H1 (cell line): ENCODE measurements at regions not wholly inside any gene's neighbourhood (a gene's known extent, or its start where the extent isn't known, plus 50 kb on each side); places are given as distances from the start of the nearest gene placed in this dataset.
A peak's percentile ranks its signal among the peaks of the same experiment; 100 is the strongest.

ENCODE experiments used
- CTCF ChIA-PET: fragments of 300-600 bp; sonication (Branson Sonifier 250); formaldehyde crosslinking; loops from one replicate; lab custom pipeline; 2021; ENCODE audit not compliant: partially characterized antibody; lab: Charles Lee
- POLR2A ChIA-PET: fragments of 300-600 bp; sonication (Branson Sonifier 250); formaldehyde crosslinking; loops from one replicate; lab custom pipeline; 2021; ENCODE audit warnings: inconsistent platforms; ENCODE audit not compliant: partially characterized antibody; lab: Charles Lee
- DNase-seq, 2 experiments: peaks; one replicate each; pipeline versions ENCODE4 v3.0.0 to v3.0.0-alpha.2; 2010 to 2022; ENCODE audit warnings: low spot score in 2 of 2, low read depth in 1 of 2, mixed read lengths in 1 of 2
- FAIRE-seq: peaks from 2 replicates; lab custom pipeline; 2011; peaks lifted over from hg19 to GRCh38; lab: Jason Lieb, UNC
- H2AFZ ChIP-seq: 2 replicates; pipeline ENCODE4 v1.8.1; 2012; ENCODE audit warnings: low read length, inconsistent platforms
- H2AK5ac ChIP-seq: 2 replicates; pipeline ENCODE4 v1.6.1; 2013; ENCODE audit warnings: low read depth, low read length
- H2BK120ac ChIP-seq: replicated peaks from 2 replicates; pipeline ENCODE3; 2013; ENCODE audit warnings: low read depth, low read length, inconsistent platforms
- H2BK12ac ChIP-seq: 2 replicates; pipeline ENCODE4 v1.6.1; 2013; ENCODE audit warnings: low read depth, low read length
- H2BK15ac ChIP-seq: 2 replicates; pipeline ENCODE4 v1.6.1; 2013; ENCODE audit warnings: low read length
- H2BK20ac ChIP-seq: 2 replicates; pipeline ENCODE4 v1.6.1; 2013; ENCODE audit warnings: low read length
- H2BK5ac ChIP-seq: 2 replicates; pipeline ENCODE4 v1.6.1; 2013; ENCODE audit warnings: low read depth, low read length
- H3K14ac ChIP-seq: 2 replicates; pipeline ENCODE4 v1.6.1; 2013; ENCODE audit warnings: inconsistent platforms; ENCODE audit not compliant: insufficient read length
- H3K18ac ChIP-seq: 2 replicates; pipeline ENCODE4 v1.6.1; 2013; ENCODE audit warnings: low read length; ENCODE audit errors: extremely low read depth
- H3K23ac ChIP-seq: 2 replicates; pipeline ENCODE4 v1.6.1; 2013; ENCODE audit warnings: inconsistent platforms; ENCODE audit not compliant: insufficient read length
- H3K23me2 ChIP-seq: 2 replicates; pipeline ENCODE4 v1.6.1; 2013; ENCODE audit warnings: low read depth, low read length
- H3K27ac ChIP-seq: 2 replicates; pipeline ENCODE4 v1.6.1; 2011; ENCODE audit warnings: low read depth, low read length, inconsistent platforms
- H3K27me3 ChIP-seq, 4 experiments: replicated peaks in 1 of 4; 1 replicate in 1 of 4; 2 replicates in 3 of 4; pipeline versions ENCODE4 v1.6.1 to v1.8.1; 2011 to 2013; ENCODE audit warnings: low read length in 3 of 4, mild to moderate bottlenecking in 3 of 4, inconsistent platforms in 2 of 4, mixed read lengths in 2 of 4, moderate library complexity in 1 of 4; ENCODE audit not compliant: control insufficient read depth in 3 of 4, insufficient read depth in 3 of 4; ENCODE audit errors: extremely low read depth in 1 of 4
- H3K36me3 ChIP-seq, 4 experiments: 2 replicates each; pipeline versions ENCODE4 v1.6.1 to v1.8.1; 2011 to 2013; ENCODE audit warnings: mild to moderate bottlenecking in 4 of 4, low read length in 3 of 4, moderate library complexity in 2 of 4, control low read depth in 1 of 4, inconsistent platforms in 1 of 4; ENCODE audit not compliant: insufficient read depth in 4 of 4, control insufficient read depth in 2 of 4
- H3K4ac ChIP-seq: replicated peaks from 2 replicates; pipeline ENCODE3; 2013; ENCODE audit warnings: low read length, low read depth, mixed read lengths, inconsistent platforms; ENCODE audit not compliant: insufficient read length
- H3K4me1 ChIP-seq, 4 experiments: replicated peaks in 1 of 4; 1 replicate in 1 of 4; 2 replicates in 3 of 4; pipeline versions ENCODE4 v1.6.1 to v1.8.1; 2011 to 2013; ENCODE audit warnings: low read length in 3 of 4, inconsistent platforms in 2 of 4, mixed read lengths in 1 of 4; ENCODE audit not compliant: insufficient read depth in 4 of 4, control insufficient read depth in 3 of 4
- H3K4me2 ChIP-seq, 2 experiments: 2 replicates each; pipeline versions ENCODE4 v1.6.1 to v1.8.1; 2011 to 2013; ENCODE audit warnings: low read depth in 2 of 2, low read length in 2 of 2, control low read depth in 1 of 2, inconsistent platforms in 1 of 2, mild to moderate bottlenecking in 1 of 2; ENCODE audit not compliant: insufficient read depth in 1 of 2
- H3K4me3 ChIP-seq, 4 experiments: fragments of 200-600, 300-600 bp in 1 of 4; sonication (generic), shearing (Covaris generic), sonication (Bioruptor Twin) in 1 of 4; 2 replicates each; pipeline versions ENCODE4 v1.5.1 to v1.8.1; 2011 to 2016; ENCODE audit warnings: low read length in 4 of 4, low read depth in 3 of 4, control low read depth in 2 of 4, inconsistent platforms in 2 of 4, mild to moderate bottlenecking in 2 of 4, mixed read lengths in 1 of 4, moderate library complexity in 1 of 4; ENCODE audit not compliant: insufficient read depth in 2 of 4; ENCODE audit errors: extremely low read depth in 1 of 4
- H3K56ac ChIP-seq: replicated peaks from 2 replicates; pipeline ENCODE3; 2013; ENCODE audit warnings: low read depth, mild to moderate bottlenecking, mixed read lengths, low read length, inconsistent platforms; ENCODE audit not compliant: insufficient read length
- H3K79me1 ChIP-seq: 2 replicates; pipeline ENCODE4 v1.6.1; 2013; ENCODE audit warnings: low read depth, low read length, control low read depth
- H3K79me2 ChIP-seq, 2 experiments: 2 replicates each; pipeline versions ENCODE4 v1.6.1 to v1.8.1; 2012 to 2013; ENCODE audit warnings: low read length in 2 of 2, mild to moderate bottlenecking in 2 of 2, inconsistent platforms in 1 of 2; ENCODE audit not compliant: insufficient read depth in 2 of 2, control insufficient read depth in 1 of 2
- H3K9ac ChIP-seq, 4 experiments: replicated peaks in 1 of 4; 1 replicate in 1 of 4; 2 replicates in 3 of 4; pipeline versions ENCODE4 v1.6.1 to v1.8.1; 2011 to 2013; ENCODE audit warnings: low read depth in 3 of 4, low read length in 3 of 4, control low read depth in 2 of 4, mild to moderate bottlenecking in 2 of 4, moderate library complexity in 2 of 4, inconsistent platforms in 1 of 4; ENCODE audit errors: extremely low read depth in 1 of 4
- H3K9me3 ChIP-seq, 2 experiments: 2 replicates each; pipeline versions ENCODE4 v1.6.1 to v1.8.1; 2012 to 2013; ENCODE audit warnings: mild to moderate bottlenecking in 2 of 2, moderate library complexity in 2 of 2, control low read depth in 1 of 2, inconsistent platforms in 1 of 2, low read depth in 1 of 2, low read length in 1 of 2, mixed read lengths in 1 of 2; ENCODE audit not compliant: insufficient read depth in 2 of 2
- H4K20me1 ChIP-seq, 2 experiments: replicated peaks in 1 of 2; 2 replicates each; pipeline versions ENCODE3 to v1.8.1; 2011 to 2013; ENCODE audit warnings: inconsistent platforms in 2 of 2, low read length in 2 of 2, mild to moderate bottlenecking in 1 of 2; ENCODE audit not compliant: insufficient read depth in 2 of 2, control insufficient read depth in 1 of 2
- H4K5ac ChIP-seq: 2 replicates; pipeline ENCODE4 v1.6.1; 2013; ENCODE audit warnings: low read length, low read depth, mixed read lengths, inconsistent platforms; ENCODE audit not compliant: insufficient read length
- H4K8ac ChIP-seq: 2 replicates; pipeline ENCODE4 v1.8.0; 2013; ENCODE audit warnings: mild to moderate bottlenecking, moderate library complexity, low read length, inconsistent platforms; ENCODE audit not compliant: insufficient read depth; ENCODE audit errors: extremely low read depth
- H4K91ac ChIP-seq: replicated peaks from 2 replicates; pipeline ENCODE3; 2013; ENCODE audit warnings: low read length, mixed read lengths, inconsistent platforms; ENCODE audit not compliant: insufficient read length
- ASH2L ChIP-seq: fragments of 200-600, 300-600 bp; sonication (generic); IDR thresholded peaks from one replicate; pipeline ENCODE4 v1.7.1; 2017; ENCODE audit warnings: low read length
- CBX5 ChIP-seq: fragments of 300-800, 300-1000 bp; sonication (generic); IDR thresholded peaks from 2 replicates; pipeline ENCODE4 v1.7.1; 2016; ENCODE audit warnings: antibody characterized with exemption, low read length, low read depth
- CHD1 ChIP-seq: IDR thresholded peaks from 2 replicates; pipeline ENCODE4 v1.6.1; 2012; ENCODE audit warnings: low read depth, low read length, improper control_type of control experiment
- CTCF ChIP-seq, 3 experiments: IDR thresholded peaks; 1 replicate in 2 of 3; 2 replicates in 1 of 3; pipeline versions ENCODE4 v1.5.1 to v1.6.1; 2011; ENCODE audit warnings: low read length in 3 of 3, mild to moderate bottlenecking in 3 of 3, inconsistent platforms in 2 of 3, low read depth in 1 of 3, moderate library complexity in 1 of 3; ENCODE audit not compliant: insufficient read depth in 1 of 3; ENCODE audit errors: control extremely low read depth in 1 of 3
- JUN ChIP-seq: IDR thresholded peaks from 2 replicates; pipeline ENCODE4 v1.6.1; 2011; ENCODE audit warnings: low read depth, mild to moderate bottlenecking, improper control_type of control experiment, low read length
- MAX ChIP-seq: IDR thresholded peaks from 2 replicates; pipeline ENCODE4 v1.6.1; 2012; ENCODE audit warnings: inconsistent platforms
- PHF8 ChIP-seq: fragments of 200-600 bp; sonication (generic); conservative IDR thresholded peaks from 2 replicates; pipeline ENCODE4 v1.7.1; 2012; ENCODE audit warnings: low read depth, mild to moderate bottlenecking, inconsistent platforms, low read length, moderate library complexity
- TAF7 ChIP-seq: optimal IDR thresholded peaks from 2 replicates; pipeline ENCODE3; 2011; ENCODE audit warnings: low read depth, mild to moderate bottlenecking, inconsistent platforms, low read length, moderate library complexity, borderline replicate concordance
- TBP ChIP-seq: IDR thresholded peaks from 2 replicates; pipeline ENCODE4 v1.6.1; 2011; ENCODE audit warnings: low read depth, low read length, improper control_type of control experiment
- WGBS, 2 experiments: shearing (Covaris generic) in 1 of 2; methylation state at CpG; one replicate each; pipeline versions ENCODE4 v1.1.6 to v1.1.7; 2013 to 2015; ENCODE audit warnings: low lambda C conversion rate in 2 of 2, mixed read lengths in 2 of 2, inconsistent platforms in 1 of 2, low coverage in 1 of 2, missing lambda C conversion rate in 1 of 2; ENCODE audit not compliant: insufficient replicate concordance in 2 of 2, insufficient coverage in 1 of 2, insufficient read length in 1 of 2; ENCODE audit errors: extremely low coverage in 1 of 2, missing lambda C conversion rate in 1 of 2; 5-methylcytosine and 5-hydroxymethylcytosine counted together

GRCh38 chr6:167679790-167680604 lies 146.7 kb upstream of the AFDN start:
- Histone ChIP-seq H3K27ac (no peak overlapping the region), H2BK20ac (peak overlapping the region; percentile 13; the same call in 1 of the 2 replicates), H3K9me3 (no peaks in the 10 kb centered on the region; a peak in 1 of 4 replicates), H3K23me2 (peaks cover 11% of the 10 kb centered on the region), H3K79me2 (no peaks in the 10 kb centered on the region), H2BK12ac (peak overlapping the region; percentile 18; the same call in 1 of the 2 replicates), H2BK15ac (peak overlapping the region; percentile 3; the same call in 1 of the 2 replicates), H3K18ac (peak overlapping the region; percentile 28), H4K5ac (no peak overlapping the region), H3K14ac (no peak overlapping the region), H3K4me2 (peak overlapping the region in 1 of 2 experiments; percentile 94; a peak in 1 of 4 replicates), H4K8ac (no peak overlapping the region), H3K4me3 (no peak overlapping the region), H2BK5ac (no peak overlapping the region; the same call in 1 of the 2 replicates), H4K91ac (peak overlapping the region; percentile 46), H3K9ac (no peak overlapping the region), H4K20me1 (no peaks in the 10 kb centered on the region), H3K4me1 (peaks cover 0 to 20% (median 10%) of the 10 kb centered on the region in 4 experiments; a peak in 5 of 7 replicates), H3K79me1 (no peaks in the 10 kb centered on the region; the same call in 1 of the 2 replicates), H3K56ac (no peak overlapping the region), H3K23ac (no peak overlapping the region), H3K4ac (no peak overlapping the region), H2BK120ac (no peak overlapping the region), H2AK5ac (peak overlapping the region; percentile 30; the same call in 1 of the 2 replicates), H2AFZ (no peak overlapping the region), H3K27me3 (peaks cover 0 to 17% (median 8%) of the 10 kb centered on the region in 4 experiments; a peak in 4 of 7 replicates), H3K36me3 (no peaks in the 10 kb centered on the region)
- FAIRE-seq, result no peak
- ChIA-PET CTCF (interaction anchor here (1.0 to 1.2 kb wide), 2 partner anchors 9 to 23 kb away, joined by 3 read pairs; no protein-coding TSS in a partner anchor), POLR2A (no interaction called here)
- 90% methylated on average over 15 of the region's 15 CpGs; no CpG with 5 or more reads in 1 of the 2 experiments for WGBS, 2 experiments
- DNase-seq, result no peak
- TF ChIP-seq JUN (no peak), CTCF (IDR thresholded peaks at IDR 0.05; ENCODE audit: control extremely low read depth in 1 of 3, insufficient read depth in 1 of 3, low read depth in 1 of 3, low read length in 3 of 3) (no peak), TAF7 (no peak), ASH2L (no peak), TBP (no peak), CHD1 (no peak), MAX (no peak), PHF8 (no peak), CBX5 (no peak)
